B cell (primary cell): ENCODE measurements at regions not wholly inside any gene's neighbourhood (a gene's known extent, or its start where the extent isn't known, plus 50 kb on each side); places are given as distances from the start of the nearest gene placed in this dataset.

Experiments
- ATAC-seq: fragments of 200-7000 bp; cut with Tn5 transposase; one replicate; pipeline ENCODE4 v1.10.0; 2021; ENCODE audit warnings: low read depth, mild to moderate bottlenecking, moderate number of reproducible peaks, moderate library complexity
- CTCF ChIA-PET: fragments of 350-600 bp; sonication (Branson Sonifier 250); formaldehyde crosslinking; loops from one replicate; lab custom pipeline; 2021; ENCODE audit warnings: antibody characterized with exemption, inconsistent platforms; lab: Charles Lee
- POLR2A ChIA-PET: fragments of 350-600 bp; sonication (Branson Sonifier 250); formaldehyde crosslinking; loops from one replicate; lab custom pipeline; 2021; ENCODE audit warnings: antibody characterized with exemption; lab: Charles Lee
- DNase-seq: peaks from one replicate; pipeline ENCODE4 v3.0.0; 2013
- H2AFZ ChIP-seq: 2 replicates; pipeline ENCODE4 v1.6.1; 2012; ENCODE audit warnings: mild to moderate bottlenecking, low read depth, low read length; ENCODE audit not compliant: insufficient read depth, poor library complexity, severe bottlenecking
- H3K27ac ChIP-seq, 2 donors: 1 replicate in 1 of 2; 2 replicates in 1 of 2; pipeline ENCODE4 v1.5.1; 2012 to 2013; ENCODE audit warnings: low read length in 2 of 2, mild to moderate bottlenecking in 2 of 2, moderate library complexity in 1 of 2
- H3K27me3 ChIP-seq, 4 experiments: fragments of 200-600 bp in 1 of 4; sonication (generic) in 1 of 4; replicated peaks in 1 of 4; 1 replicate in 2 of 4; 2 replicates in 2 of 4; pipeline versions ENCODE4 v1.6.1 to v1.7.0; 2013 to 2016; ENCODE audit warnings: low read length in 3 of 4, mild to moderate bottlenecking in 2 of 4, mixed read lengths in 1 of 4, moderate library complexity in 1 of 4; ENCODE audit not compliant: insufficient read depth in 4 of 4, control insufficient read depth in 3 of 4; ENCODE audit errors: control extremely low read depth in 1 of 4
- H3K36me3 ChIP-seq, 2 experiments: replicated peaks in 1 of 2; 1 replicate in 1 of 2; 2 replicates in 1 of 2; pipeline versions ENCODE4 v1.6.1 to v1.7.1; 2013; ENCODE audit warnings: low read length in 1 of 2; ENCODE audit not compliant: insufficient read depth in 2 of 2, control insufficient read depth in 1 of 2; ENCODE audit errors: control extremely low read depth in 1 of 2, extremely low read depth in 1 of 2
- H3K4me1 ChIP-seq, 2 donors: fragments of 200-600 bp in 1 of 2; sonication (generic) in 1 of 2; 1 replicate in 1 of 2; 2 replicates in 1 of 2; pipeline versions ENCODE4 v1.5.1 to v1.6.1; 2013 to 2017; ENCODE audit warnings: low read length in 2 of 2; ENCODE audit not compliant: control insufficient read depth in 2 of 2, insufficient read depth in 2 of 2
- H3K4me2 ChIP-seq: replicated peaks from 2 replicates; pipeline ENCODE3; 2012; ENCODE audit warnings: mild to moderate bottlenecking, low read depth, low read length; ENCODE audit not compliant: poor library complexity, severe bottlenecking
- H3K4me3 ChIP-seq, 5 experiments: fragments of 200-600 bp in 1 of 5; sonication (generic) in 1 of 5; 1 replicate in 3 of 5; 2 replicates in 2 of 5; pipeline versions ENCODE4 v1.5.1 to v1.7.0; 2011 to 2016; ENCODE audit warnings: low read length in 4 of 5, mild to moderate bottlenecking in 4 of 5, low read depth in 2 of 5, control low read depth in 1 of 5, moderate library complexity in 1 of 5; ENCODE audit not compliant: insufficient read depth in 1 of 5; ENCODE audit errors: control extremely low read depth in 1 of 5, extremely low read depth in 1 of 5
- H3K79me2 ChIP-seq: fragments of 200-600 bp; sonication (generic); one replicate; pipeline ENCODE4 v1.6.0; 2016; ENCODE audit warnings: low read length; ENCODE audit not compliant: control insufficient read depth, insufficient read depth
- H3K9ac ChIP-seq: fragments of 200-600 bp; sonication (generic); 2 replicates; pipeline ENCODE4 v1.6.1; 2017; ENCODE audit warnings: mild to moderate bottlenecking, low read length, moderate library complexity
- H3K9me3 ChIP-seq, 3 donors: one replicate each; pipeline versions ENCODE4 v1.6.1 to v1.7.1; 2013; ENCODE audit warnings: low read length in 2 of 3; ENCODE audit not compliant: control insufficient read depth in 2 of 3, insufficient read depth in 1 of 3; ENCODE audit errors: control extremely low read depth in 1 of 3
- H4K20me1 ChIP-seq: 2 replicates; pipeline ENCODE4 v1.6.0; 2012; ENCODE audit warnings: mild to moderate bottlenecking, low read length; ENCODE audit not compliant: insufficient read depth, control insufficient read depth, poor library complexity, severe bottlenecking
- H3K27ac Mint-ChIP-seq: one replicate; pipeline ENCODE4 v1.8.0; 2021; ENCODE audit warnings: mixed read lengths
- H3K27me3 Mint-ChIP-seq: one replicate; pipeline ENCODE4 v1.8.0; 2021; ENCODE audit warnings: mixed read lengths
- H3K4me1 Mint-ChIP-seq: one replicate; pipeline ENCODE4 v1.8.0; 2021; ENCODE audit warnings: mixed read lengths
- H3K4me3 Mint-ChIP-seq: one replicate; pipeline ENCODE4 v1.8.0; 2021; ENCODE audit warnings: mixed read lengths
- H3K9me3 Mint-ChIP-seq: one replicate; pipeline ENCODE4 v1.8.0; 2022; ENCODE audit warnings: mixed read lengths; ENCODE audit not compliant: insufficient read depth
- EZH2 ChIP-seq: IDR thresholded peaks from 2 replicates; pipeline ENCODE4 v1.6.1; 2012; ENCODE audit warnings: borderline replicate concordance, low read depth, mild to moderate bottlenecking, moderate library complexity, low read length; ENCODE audit not compliant: insufficient read depth, poor library complexity, severe bottlenecking
- WGBS: methylation state at CpG from one replicate; pipeline ENCODE4 v1.1.5; 2013; ENCODE audit warnings: missing lambda C conversion rate; ENCODE audit not compliant: insufficient coverage; 5-methylcytosine and 5-hydroxymethylcytosine counted together
- intact Hi-C: fragments of 100-400 bp; cut with micrococcal nuclease; formaldehyde crosslinking; loops from one replicate; pipeline ENCODE4 v1.10.0; 2022
- TF ChIP-seq, protein P1 (sequence below): fragments of 200-600 bp; IDR thresholded peaks from one replicate; pipeline ENCODE4 v1.8.0; 2022; ENCODE audit warnings: antibody characterized with exemption, mild to moderate bottlenecking

DNA sequence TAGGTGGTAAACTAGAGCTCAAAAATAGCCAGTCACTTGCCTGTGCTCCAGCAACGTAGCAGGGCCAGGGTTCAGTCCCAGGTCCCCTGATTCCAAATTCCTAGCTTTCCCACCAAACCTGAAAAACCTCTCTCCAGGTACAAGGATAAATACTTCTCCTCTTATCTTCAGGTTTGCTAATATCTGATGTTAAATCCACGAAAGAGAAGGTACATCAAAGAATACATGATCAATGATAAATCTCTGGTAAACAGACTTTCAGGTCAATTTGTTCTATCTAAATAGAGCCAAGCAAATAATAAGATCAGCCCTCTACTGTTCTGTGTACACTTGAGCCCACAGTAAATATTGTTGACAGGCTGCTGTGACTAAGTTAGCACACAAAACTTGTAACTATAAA lies 52.1 kb upstream of the AKT3 start:
- CTCF ChIA-PET: no interaction called here
- H4K20me1 ChIP-seq: no peaks in the 10 kb centered on the region
- peaks cover 2% of the 10 kb centered on the region for H3K9me3 Mint-ChIP-seq

More for the DNA sequence above, 52.1 kb upstream of the AKT3 start:
- POLR2A ChIA-PET: no interaction called here
- TF ChIP-seq, protein P1, sequence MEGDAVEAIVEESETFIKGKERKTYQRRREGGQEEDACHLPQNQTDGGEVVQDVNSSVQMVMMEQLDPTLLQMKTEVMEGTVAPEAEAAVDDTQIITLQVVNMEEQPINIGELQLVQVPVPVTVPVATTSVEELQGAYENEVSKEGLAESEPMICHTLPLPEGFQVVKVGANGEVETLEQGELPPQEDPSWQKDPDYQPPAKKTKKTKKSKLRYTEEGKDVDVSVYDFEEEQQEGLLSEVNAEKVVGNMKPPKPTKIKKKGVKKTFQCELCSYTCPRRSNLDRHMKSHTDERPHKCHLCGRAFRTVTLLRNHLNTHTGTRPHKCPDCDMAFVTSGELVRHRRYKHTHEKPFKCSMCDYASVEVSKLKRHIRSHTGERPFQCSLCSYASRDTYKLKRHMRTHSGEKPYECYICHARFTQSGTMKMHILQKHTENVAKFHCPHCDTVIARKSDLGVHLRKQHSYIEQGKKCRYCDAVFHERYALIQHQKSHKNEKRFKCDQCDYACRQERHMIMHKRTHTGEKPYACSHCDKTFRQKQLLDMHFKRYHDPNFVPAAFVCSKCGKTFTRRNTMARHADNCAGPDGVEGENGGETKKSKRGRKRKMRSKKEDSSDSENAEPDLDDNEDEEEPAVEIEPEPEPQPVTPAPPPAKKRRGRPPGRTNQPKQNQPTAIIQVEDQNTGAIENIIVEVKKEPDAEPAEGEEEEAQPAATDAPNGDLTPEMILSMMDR: no peak
- TF ChIP-seq EZH2: no peak
- Histone ChIP-seq H3K9ac (no peak overlapping the region), H2AFZ (no peak overlapping the region), H3K4me3 (no peak overlapping the region), H3K27ac (no peak overlapping the region), H3K36me3 (no peaks in the 10 kb centered on the region), H3K9me3 (peaks cover 0 to 3% (median 0%) of the 10 kb centered on the region in 3 donors), H3K27me3 (peaks cover 0 to 14% (median 4%) of the 10 kb centered on the region in 4 experiments), H3K4me1 (no peaks in the 10 kb centered on the region), H3K79me2 (no peaks in the 10 kb centered on the region), H3K4me2 (no peak overlapping the region)
- ATAC-seq (no peak), DNase-seq (no peak)
- Mint-ChIP-seq H3K27me3 (peaks cover 35% of the 10 kb centered on the region), H3K4me1 (no peaks in the 10 kb centered on the region), H3K4me3 (no peak overlapping the region), H3K27ac (no peak overlapping the region)
- intact Hi-C loops: no loop called here
- 60% methylated on average over 1 of the region's 2 CpGs for WGBS
